ENCODE measurements at regions not wholly inside any gene's neighbourhood (a gene's known extent, or its start where the extent isn't known, plus 50 kb on each side); places are given as distances from the start of the nearest gene placed in this dataset.

DNA sequence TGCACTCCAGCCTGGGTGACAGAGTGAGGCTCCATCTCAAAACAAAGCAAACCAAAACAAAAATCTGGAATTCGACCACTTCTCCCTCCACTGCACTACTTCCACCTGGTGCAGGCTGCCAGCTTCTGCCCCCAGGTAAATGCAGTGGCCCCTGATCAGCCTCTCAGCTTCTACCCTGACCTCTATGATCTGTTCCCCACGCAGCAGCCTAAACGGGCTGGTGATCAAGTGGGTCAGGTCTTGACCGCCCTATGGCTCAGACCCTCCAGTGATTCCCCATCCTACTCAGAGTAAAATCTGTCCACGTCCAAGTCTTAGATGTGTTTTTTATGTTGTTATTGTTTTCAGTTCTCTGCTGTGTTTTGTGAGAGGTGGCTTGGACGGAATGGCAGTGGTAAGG lies 163.9 kb downstream of the KCTD15 start:
- TF ChIP-seq ZNF274 (IDR thresholded peaks at IDR 0.05; ENCODE audit: low read depth, low read length) (no peak), YY1 (IDR thresholded peaks at IDR 0.05; ENCODE audit: insufficient read depth, insufficient read length) (no peak), SUZ12 (IDR thresholded peaks at IDR 0.05; ENCODE audit: extremely low read depth, insufficient read depth, insufficient read length) (no peak)
